Liver (tissue), 8 donors: ENCODE measurements at regions not wholly inside any gene's neighbourhood (a gene's known extent, or its start where the extent isn't known, plus 50 kb on each side); places are given as distances from the start of the nearest gene placed in this dataset.

Experiments
- DNase-seq: peaks from one replicate; pipeline ENCODE4 v3.0.0-alpha.2; 2017; ENCODE audit warnings: low spot score
- H3K27ac ChIP-seq, 2 donors: one replicate each; pipeline ENCODE4 v1.7.0; 2013; ENCODE audit warnings: inconsistent platforms in 2 of 2, low read length in 2 of 2, control low read depth in 1 of 2, low read depth in 1 of 2, mild to moderate bottlenecking in 1 of 2
- H3K27me3 ChIP-seq, 4 donors: one replicate each; pipeline versions ENCODE4 v1.6.1 to v1.7.0; 2013; ENCODE audit warnings: low read length in 3 of 4, inconsistent platforms in 1 of 4, mild to moderate bottlenecking in 1 of 4, moderate library complexity in 1 of 4; ENCODE audit not compliant: control insufficient read depth in 4 of 4, insufficient read depth in 4 of 4
- H3K36me3 ChIP-seq, 4 donors: one replicate each; pipeline versions ENCODE4 v1.6.1 to v1.7.0; 2013; ENCODE audit warnings: low read length in 3 of 4, mild to moderate bottlenecking in 3 of 4, low read depth in 1 of 4, moderate library complexity in 1 of 4; ENCODE audit not compliant: control insufficient read depth in 4 of 4, insufficient read depth in 3 of 4
- H3K4me1 ChIP-seq, 4 donors: one replicate each; pipeline versions ENCODE4 v1.6.1 to v1.7.0; 2013; ENCODE audit warnings: low read length in 3 of 4, mild to moderate bottlenecking in 3 of 4, moderate library complexity in 1 of 4; ENCODE audit not compliant: control insufficient read depth in 4 of 4, insufficient read depth in 4 of 4
- H3K4me3 ChIP-seq, 3 donors: one replicate each; pipeline versions ENCODE4 v1.6.1 to v1.7.0; 2013; ENCODE audit warnings: low read length in 3 of 3, control low read depth in 1 of 3, low read depth in 1 of 3, mild to moderate bottlenecking in 1 of 3
- H3K9ac ChIP-seq, 2 donors: one replicate each; pipeline ENCODE4 v1.7.0; 2013; ENCODE audit warnings: low read length in 2 of 2, mild to moderate bottlenecking in 2 of 2, moderate library complexity in 2 of 2, control low read depth in 1 of 2, low read depth in 1 of 2
- H3K9me3 ChIP-seq, 4 donors: one replicate each; pipeline versions ENCODE4 v1.6.1 to v1.7.0; 2013; ENCODE audit warnings: low read length in 3 of 4; ENCODE audit not compliant: control insufficient read depth in 4 of 4
- ATF3 ChIP-seq: IDR thresholded peaks from 2 replicates; pipeline ENCODE4 v1.6.1; 2016; ENCODE audit warnings: antibody characterized with exemption
- CTCF ChIP-seq: fragments of 150-350 bp; IDR thresholded peaks from 2 replicates; pipeline ENCODE4 v1.5.1; 2017; ENCODE audit warnings: improper control_type of control experiment, low read depth, low read length; ENCODE audit not compliant: missing input control
- EGR1 ChIP-seq, 2 donors: IDR thresholded peaks; 2 replicates each; pipeline ENCODE4 v1.6.1; 2016 to 2018; ENCODE audit warnings: antibody characterized with exemption in 2 of 2, low read depth in 2 of 2
- FOXA1 ChIP-seq: IDR thresholded peaks from 2 replicates; pipeline ENCODE4 v1.6.1; 2016; ENCODE audit warnings: antibody characterized with exemption
- FOXA2 ChIP-seq: IDR thresholded peaks from 2 replicates; pipeline ENCODE4 v1.6.1; 2016; ENCODE audit warnings: antibody characterized with exemption
- HNF4A ChIP-seq, 2 donors: conservative IDR thresholded peaks; 2 replicates each; pipeline ENCODE4 v1.6.1; 2016; ENCODE audit warnings: antibody characterized with exemption in 2 of 2, mild to moderate bottlenecking in 2 of 2
- JUND ChIP-seq, 2 donors: IDR thresholded peaks; 2 replicates each; pipeline ENCODE4 v1.6.1; 2016; ENCODE audit warnings: antibody characterized with exemption in 2 of 2
- MAX ChIP-seq: IDR thresholded peaks from 2 replicates; pipeline ENCODE4 v1.6.1; 2016; ENCODE audit warnings: antibody characterized with exemption
- RAD21 ChIP-seq, 2 donors: IDR thresholded peaks; 2 replicates each; pipeline ENCODE4 v1.6.1; 2016; ENCODE audit warnings: antibody characterized with exemption in 2 of 2, mild to moderate bottlenecking in 2 of 2
- REST ChIP-seq: IDR thresholded peaks from 2 replicates; pipeline ENCODE4 v1.6.1; 2016; ENCODE audit warnings: antibody characterized with exemption, mild to moderate bottlenecking
- RXRA ChIP-seq, 2 donors: IDR thresholded peaks; 2 replicates each; pipeline ENCODE4 v1.6.1; 2017 to 2018; ENCODE audit warnings: antibody characterized with exemption in 2 of 2, mild to moderate bottlenecking in 1 of 2
- SP1 ChIP-seq: IDR thresholded peaks from 2 replicates; pipeline ENCODE4 v1.6.1; 2018; ENCODE audit warnings: antibody characterized with exemption, mild to moderate bottlenecking
- TAF1 ChIP-seq: conservative IDR thresholded peaks from 2 replicates; pipeline ENCODE4 v1.6.1; 2016; ENCODE audit warnings: antibody characterized with exemption, mild to moderate bottlenecking
- YY1 ChIP-seq: IDR thresholded peaks from 2 replicates; pipeline ENCODE4 v1.6.1; 2016; ENCODE audit warnings: antibody characterized with exemption, mild to moderate bottlenecking
- ZBTB33 ChIP-seq: IDR thresholded peaks from 2 replicates; pipeline ENCODE4 v1.6.1; 2016; ENCODE audit warnings: antibody characterized with exemption
- WGBS: extraction: QIAGEN DNeasy Blood & Tissue Kit; methylation state at CpG from one replicate; pipeline ENCODE4 v1.1.7; 2013; 5-methylcytosine and 5-hydroxymethylcytosine counted together
- donor health status: healthy.
- donor health status: healthy.
- donor health status: healthy.
- donor health status: healthy.
- donor health status: healthy.

- H3K4me3 ChIP-seq, result no peak overlapping the region
- H3K27me3 ChIP-seq, result no peaks in the 10 kb centered on the region
- H3K4me1 ChIP-seq, result no peaks in the 10 kb centered on the region
- no peak overlapping the region for H3K27ac ChIP-seq
- DNase-seq, result no peak
- WGBS, result 83% methylated on average over 4 of the region's 4 CpGs
- H3K9me3 ChIP-seq, result no peaks in the 10 kb centered on the region
- TF ChIP-seq RXRA (IDR thresholded peaks at IDR 0.05), result no peak
- no peak for TF ChIP-seq MAX
- no peak for TF ChIP-seq SP1
- TF ChIP-seq ZBTB33, result no peak
- no peak for TF ChIP-seq ATF3
- no peak for TF ChIP-seq REST
- TF ChIP-seq EGR1 (IDR thresholded peaks at IDR 0.05; ENCODE audit: low read depth in 2 of 2), result no peak
- no peak for TF ChIP-seq YY1
- TF ChIP-seq CTCF, result no peak
- TF ChIP-seq FOXA1, result no peak
- TF ChIP-seq RAD21 (IDR thresholded peaks at IDR 0.05), result no peak
- TF ChIP-seq TAF1, result no peak
- TF ChIP-seq JUND (IDR thresholded peaks at IDR 0.05), result no peak
- TF ChIP-seq FOXA2, result no peak
- no peak for TF ChIP-seq HNF4A (conservative IDR thresholded peaks at IDR 0.05)
- no peak overlapping the region for H3K9ac ChIP-seq
- H3K36me3 ChIP-seq, result no peaks in the 10 kb centered on the region
Observed at GRCh38 chr4:38310446-38311043, 350.3 kb downstream of the PTTG2 start.

- H3K27ac ChIP-seq, result no peak overlapping the region
- H3K9ac ChIP-seq, result no peak overlapping the region
- no peak overlapping the region for H3K4me3 ChIP-seq
- no peaks in the 10 kb centered on the region for H3K9me3 ChIP-seq
- 97% methylated on average over 8 of the region's 8 CpGs for WGBS
- no peak for TF ChIP-seq CTCF
- no peak for TF ChIP-seq RXRA (IDR thresholded peaks at IDR 0.05)
- H3K4me1 ChIP-seq, result no peaks in the 10 kb centered on the region
- no peaks in the 10 kb centered on the region for H3K36me3 ChIP-seq
- no peaks in the 10 kb centered on the region for H3K27me3 ChIP-seq
- no peak for DNase-seq
Observed at GRCh38 chr4:38311495-38312126, 351.4 kb downstream of the PTTG2 start.
